ENCODE measurements at regions not wholly inside any gene's neighbourhood (a gene's known extent, or its start where the extent isn't known, plus 50 kb on each side); places are given as distances from the start of the nearest gene placed in this dataset.

GRCh38 chr2:107621186-107622165 is 205.2 kb upstream of the RGPD4 start:
- DNase-seq = peak; percentile 45
- peak; percentile 86 for ATAC-seq
- intact Hi-C loops (cut with micrococcal nuclease) = no loop called here

DNA sequence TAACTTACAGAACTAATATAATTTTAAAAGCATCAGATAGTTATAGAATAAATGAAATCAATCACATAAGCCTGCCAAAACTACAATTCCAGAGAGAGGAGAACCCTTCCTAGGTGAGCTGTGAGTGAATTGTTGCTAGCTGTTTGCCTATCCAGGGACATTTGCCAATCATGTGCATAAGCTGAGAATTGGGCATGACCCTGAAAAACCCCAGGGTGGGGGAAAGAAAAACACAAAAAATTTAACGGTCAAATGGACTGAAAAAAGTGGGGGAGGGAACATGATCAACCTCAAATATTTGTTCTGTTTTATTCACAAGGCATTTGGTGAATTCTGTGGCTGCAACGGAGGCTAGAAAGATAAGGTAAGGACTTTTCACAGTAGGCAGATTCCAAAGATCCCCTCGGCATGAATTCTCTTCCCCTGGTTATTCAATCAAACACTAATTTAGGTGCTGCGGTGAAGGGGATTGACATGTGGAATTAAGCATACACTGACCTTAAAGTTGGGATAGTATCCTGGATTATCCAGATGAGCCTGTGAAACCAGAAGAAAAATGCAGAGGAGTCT is 203.9 kb upstream of the RGPD4 start:
- no peak for ATAC-seq
- intact Hi-C loops (cut with micrococcal nuclease) = no loop called here

DNA sequence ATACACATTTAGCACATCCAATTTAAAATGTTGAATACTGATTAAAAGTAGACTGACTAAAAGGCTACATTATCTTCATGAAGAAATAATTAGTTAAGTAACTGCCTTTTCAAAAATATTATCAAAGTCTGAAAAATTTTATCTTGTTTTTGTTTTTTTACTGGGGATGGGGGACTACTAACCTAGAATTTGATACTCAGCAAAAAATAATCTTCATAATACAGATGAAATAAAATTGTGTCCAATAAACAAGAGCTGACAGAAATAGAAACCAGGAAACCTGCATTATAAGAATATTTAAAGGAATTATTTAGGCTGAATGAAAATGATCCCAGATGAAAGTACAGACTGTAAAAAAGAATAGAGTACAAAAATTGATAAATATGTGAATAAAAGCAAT is 200.7 kb upstream of the RGPD4 start:
- intact Hi-C loops (cut with micrococcal nuclease) = no loop called here
- ATAC-seq = no peak
- DNase-seq = no peak

More for the DNA sequence above, 203.9 kb upstream of the RGPD4 start:
- no peak for DNase-seq

- no peak for DNase-seq
- intact Hi-C loops (cut with micrococcal nuclease) = no loop called here
- no peak for ATAC-seq
These were observed 199.5 kb upstream of the RGPD4 start for GRCh38 chr2:107627164-107627563.

- no peak for ATAC-seq
- intact Hi-C loops (cut with micrococcal nuclease) = no loop called here
These were observed 198.8 kb upstream of the RGPD4 start for GRCh38 chr2:107627926-107628325.

DNA sequence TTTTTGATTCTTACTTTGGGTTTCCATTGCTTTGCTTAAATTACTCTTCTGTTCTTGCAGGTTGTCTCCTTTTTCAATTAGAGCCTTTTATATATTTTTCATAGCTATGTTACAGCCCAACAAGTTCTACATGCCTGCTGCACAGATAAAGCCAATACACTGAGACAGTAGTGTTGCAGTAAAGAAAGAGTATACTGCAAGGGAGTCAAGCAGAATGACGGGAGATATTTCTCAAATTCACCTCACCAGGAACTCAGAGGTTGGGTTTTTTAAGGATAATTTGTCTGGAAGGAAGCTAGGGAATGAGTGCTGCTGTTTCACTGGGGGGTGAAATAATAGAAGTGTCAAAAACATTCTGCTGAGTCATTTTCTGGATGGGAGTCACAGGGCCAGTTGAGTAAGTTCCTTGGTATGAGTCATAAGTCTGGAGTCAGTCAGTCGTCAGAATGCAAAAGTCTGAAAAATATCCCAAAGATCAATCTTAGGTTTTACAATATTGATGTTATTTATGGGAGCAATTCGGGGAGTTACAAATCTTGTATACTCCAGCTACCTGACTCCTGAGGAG is 193.0 kb upstream of the RGPD4 start:
- intact Hi-C loops (cut with micrococcal nuclease) = no loop called here
- DNase-seq (no peak), ATAC-seq (no peak)

More at GRCh38 chr2:107627926-107628325, 198.8 kb upstream of the RGPD4 start:
- DNase-seq = no peak

- DNase-seq = no peak
- ATAC-seq = no peak
- intact Hi-C loops (cut with micrococcal nuclease) = no loop called here
These were observed 192.5 kb upstream of the RGPD4 start for GRCh38 chr2:107634172-107634571.

- no peak for DNase-seq
- intact Hi-C loops (cut with micrococcal nuclease) = no loop called here
These were observed 190.8 kb upstream of the RGPD4 start for GRCh38 chr2:107635883-107636282.

GRCh38 chr2:107645586-107645985 is 181.1 kb upstream of the RGPD4 start:
- DNase-seq = no peak
- intact Hi-C loops (cut with micrococcal nuclease) = no loop called here
- ATAC-seq = no peak

More at GRCh38 chr2:107635883-107636282, 190.8 kb upstream of the RGPD4 start:
- ATAC-seq = no peak

DNA sequence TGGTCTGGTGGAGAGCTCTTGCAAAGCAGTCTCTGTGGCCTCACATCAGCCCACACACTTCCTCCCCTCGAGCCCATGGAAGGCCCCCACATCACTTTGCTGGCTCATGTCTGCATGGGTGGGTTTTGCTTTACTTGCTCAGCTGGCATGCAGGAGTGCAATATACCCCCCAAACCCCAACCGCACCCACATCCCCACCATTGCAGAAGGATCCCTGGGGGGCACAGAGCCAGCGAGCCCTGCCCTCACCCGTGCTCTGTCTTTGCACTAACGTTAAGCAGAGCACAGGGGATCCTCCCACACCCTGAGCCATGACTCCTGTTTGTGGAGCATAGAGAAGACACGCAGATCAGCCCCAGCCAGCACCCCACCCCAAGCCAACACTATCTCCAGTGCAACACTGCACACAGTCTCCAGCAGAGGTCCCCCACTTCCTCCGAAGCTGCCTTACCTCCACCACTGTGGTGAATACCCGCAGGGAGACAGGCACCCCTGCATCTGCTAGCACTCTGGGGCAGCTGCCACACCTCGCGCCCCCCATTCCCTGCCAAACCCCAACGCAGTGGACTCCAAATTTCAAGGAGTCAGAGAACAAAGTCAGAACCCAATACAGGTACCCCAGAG is 177.8 kb upstream of the RGPD4 start:
- intact Hi-C loops (cut with micrococcal nuclease) = no loop called here
- no peak for ATAC-seq
- no peak for DNase-seq

DNA sequence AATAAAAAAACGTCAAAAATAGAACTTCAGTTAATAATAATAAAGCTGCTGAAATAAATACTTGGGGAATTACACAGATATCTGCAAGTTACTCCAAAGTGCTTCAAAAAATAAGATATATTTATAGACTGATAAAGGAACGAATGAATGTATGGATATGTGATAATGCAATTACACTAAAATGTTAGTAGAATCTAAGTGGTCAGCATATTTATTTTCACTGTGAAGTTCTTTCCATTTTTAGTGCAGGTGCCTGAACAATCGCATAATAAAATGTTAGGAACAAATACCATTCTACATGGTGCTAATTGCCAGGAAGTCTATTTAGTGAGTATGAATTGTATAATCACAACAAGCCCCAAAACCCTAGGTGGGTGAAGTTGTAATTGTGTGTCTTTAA is 169.6 kb upstream of the RGPD4 start:
- DNase-seq (no peak), ATAC-seq (no peak)
- intact Hi-C loops (cut with micrococcal nuclease) = no loop called here

DNA sequence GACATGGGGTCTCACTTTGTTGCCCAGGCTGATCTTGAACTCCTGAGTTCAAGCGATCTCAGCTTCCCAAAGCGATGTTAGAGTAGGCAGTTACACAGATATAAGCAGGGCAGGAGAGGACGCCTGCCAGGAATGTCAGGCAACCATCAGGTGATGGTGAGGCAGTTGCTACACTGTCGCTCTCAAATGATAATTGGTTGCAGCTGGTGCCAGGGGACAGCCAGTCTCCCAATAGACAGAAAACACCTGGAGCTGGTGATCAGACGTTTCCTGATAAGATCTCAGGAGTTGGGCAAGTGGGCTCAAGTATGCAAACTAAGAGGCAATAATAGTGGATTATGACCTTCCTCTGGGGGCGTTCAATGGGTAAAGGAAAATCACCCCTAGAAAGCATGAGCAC is 163.1 kb upstream of the RGPD4 start:
- DNase-seq = no peak
- no peak for ATAC-seq
- intact Hi-C loops (cut with micrococcal nuclease) = no loop called here

- no peak for ATAC-seq
- no peak for DNase-seq
- intact Hi-C loops (cut with micrococcal nuclease) = no loop called here
These were observed 157.4 kb upstream of the RGPD4 start for GRCh38 chr2:107669335-107669734.

- intact Hi-C loops (cut with micrococcal nuclease) = no loop called here
- ATAC-seq (no peak), DNase-seq (no peak)
These were observed 144.8 kb upstream of the RGPD4 start for GRCh38 chr2:107681936-107682335.

GRCh38 chr2:107684421-107684820 is 142.3 kb upstream of the RGPD4 start:
- ATAC-seq (no peak), DNase-seq (no peak)
- intact Hi-C loops (cut with micrococcal nuclease) = no loop called here

DNA sequence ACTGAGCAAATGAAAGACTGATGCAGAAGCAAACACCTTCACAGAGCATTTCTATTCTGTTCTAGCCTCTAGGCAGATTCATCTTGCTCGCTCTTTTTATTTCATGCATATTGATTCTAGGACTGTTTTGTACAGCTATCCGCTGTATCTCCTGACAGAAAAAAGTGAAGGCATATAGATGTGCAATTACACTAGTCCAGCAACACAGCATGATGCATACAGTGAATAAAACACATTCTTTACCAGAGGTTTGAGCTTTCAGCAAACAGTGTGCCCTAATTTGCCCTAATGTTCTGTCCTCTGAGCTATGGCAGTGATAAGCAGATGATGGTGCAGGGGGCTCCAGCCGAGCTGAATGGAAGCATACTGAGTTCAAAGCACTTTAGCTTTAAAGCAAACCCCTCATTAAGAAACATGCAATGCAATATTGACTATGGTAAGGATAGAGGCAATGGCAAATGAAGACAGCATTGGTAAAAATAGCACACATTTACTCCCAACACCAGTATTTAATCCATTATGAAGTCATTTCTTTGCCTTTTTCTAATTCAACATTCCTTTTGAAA is 141.2 kb upstream of the RGPD4 start:
- no peak for ATAC-seq

GRCh38 chr2:107687073-107687472 is 139.6 kb upstream of the RGPD4 start:
- intact Hi-C loops (cut with micrococcal nuclease) = no loop called here
- ATAC-seq (no peak), DNase-seq (no peak)

More for the DNA sequence above, 141.2 kb upstream of the RGPD4 start:
- DNase-seq = no peak
- intact Hi-C loops (cut with micrococcal nuclease) = no loop called here

DNA sequence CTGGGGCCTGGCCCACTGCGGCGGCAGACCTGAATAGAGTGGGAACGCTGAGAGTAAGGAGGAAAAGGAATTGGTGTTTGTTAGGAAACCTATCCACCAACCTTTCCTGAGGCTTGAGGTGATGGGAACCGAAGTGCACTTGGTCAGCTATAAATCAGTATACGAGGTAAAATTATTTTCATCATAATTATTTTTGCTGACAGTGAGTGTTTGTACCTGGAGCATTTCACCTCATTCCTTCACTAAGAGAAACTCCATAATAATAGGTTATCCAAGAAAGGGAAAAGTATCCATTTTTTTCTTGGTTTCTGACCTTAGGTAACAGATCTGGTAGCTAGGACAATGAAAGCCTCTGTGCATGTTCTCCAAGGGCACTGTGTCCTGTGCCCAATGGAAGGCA is 138.6 kb upstream of the RGPD4 start:
- ATAC-seq (no peak), DNase-seq (no peak)
- intact Hi-C loops (cut with micrococcal nuclease) = no loop called here

GRCh38 chr2:107693604-107694003 is 133.1 kb upstream of the RGPD4 start:
- DNase-seq (no peak), ATAC-seq (no peak)
- intact Hi-C loops (cut with micrococcal nuclease) = no loop called here

- ATAC-seq = no peak
- intact Hi-C loops (cut with micrococcal nuclease) = no loop called here
- no peak for DNase-seq
These were observed 132.0 kb upstream of the RGPD4 start for GRCh38 chr2:107694667-107695066.

Data from left ventricle myocardium superior (tissue), 1 donor.